H1 (cell line): ENCODE measurements at regions not wholly inside any gene's neighbourhood (a gene's known extent, or its start where the extent isn't known, plus 50 kb on each side); places are given as distances from the start of the nearest gene placed in this dataset.

Source experiments
- CTCF ChIA-PET: fragments of 300-600 bp; sonication (Branson Sonifier 250); formaldehyde crosslinking; loops from one replicate; lab custom pipeline; 2021; ENCODE audit not compliant: partially characterized antibody; lab: Charles Lee
- POLR2A ChIA-PET: fragments of 300-600 bp; sonication (Branson Sonifier 250); formaldehyde crosslinking; loops from one replicate; lab custom pipeline; 2021; ENCODE audit warnings: inconsistent platforms; ENCODE audit not compliant: partially characterized antibody; lab: Charles Lee
- DNase-seq, 2 experiments: peaks; one replicate each; pipeline versions ENCODE4 v3.0.0 to v3.0.0-alpha.2; 2010 to 2022; ENCODE audit warnings: low spot score in 2 of 2, low read depth in 1 of 2, mixed read lengths in 1 of 2
- FAIRE-seq: peaks from 2 replicates; lab custom pipeline; 2011; peaks lifted over from hg19 to GRCh38; lab: Jason Lieb, UNC
- H2AFZ ChIP-seq: 2 replicates; pipeline ENCODE4 v1.8.1; 2012; ENCODE audit warnings: low read length, inconsistent platforms
- H2AK5ac ChIP-seq: 2 replicates; pipeline ENCODE4 v1.6.1; 2013; ENCODE audit warnings: low read depth, low read length
- H2BK120ac ChIP-seq: replicated peaks from 2 replicates; pipeline ENCODE3; 2013; ENCODE audit warnings: low read depth, low read length, inconsistent platforms
- H2BK12ac ChIP-seq: 2 replicates; pipeline ENCODE4 v1.6.1; 2013; ENCODE audit warnings: low read depth, low read length
- H2BK15ac ChIP-seq: 2 replicates; pipeline ENCODE4 v1.6.1; 2013; ENCODE audit warnings: low read length
- H2BK20ac ChIP-seq: 2 replicates; pipeline ENCODE4 v1.6.1; 2013; ENCODE audit warnings: low read length
- H2BK5ac ChIP-seq: 2 replicates; pipeline ENCODE4 v1.6.1; 2013; ENCODE audit warnings: low read depth, low read length
- H3K14ac ChIP-seq: 2 replicates; pipeline ENCODE4 v1.6.1; 2013; ENCODE audit warnings: inconsistent platforms; ENCODE audit not compliant: insufficient read length
- H3K18ac ChIP-seq: 2 replicates; pipeline ENCODE4 v1.6.1; 2013; ENCODE audit warnings: low read length; ENCODE audit errors: extremely low read depth
- H3K23ac ChIP-seq: 2 replicates; pipeline ENCODE4 v1.6.1; 2013; ENCODE audit warnings: inconsistent platforms; ENCODE audit not compliant: insufficient read length
- H3K23me2 ChIP-seq: 2 replicates; pipeline ENCODE4 v1.6.1; 2013; ENCODE audit warnings: low read depth, low read length
- H3K27ac ChIP-seq: 2 replicates; pipeline ENCODE4 v1.6.1; 2011; ENCODE audit warnings: low read depth, low read length, inconsistent platforms
- H3K27me3 ChIP-seq, 4 experiments: replicated peaks in 1 of 4; 1 replicate in 1 of 4; 2 replicates in 3 of 4; pipeline versions ENCODE4 v1.6.1 to v1.8.1; 2011 to 2013; ENCODE audit warnings: low read length in 3 of 4, mild to moderate bottlenecking in 3 of 4, inconsistent platforms in 2 of 4, mixed read lengths in 2 of 4, moderate library complexity in 1 of 4; ENCODE audit not compliant: control insufficient read depth in 3 of 4, insufficient read depth in 3 of 4; ENCODE audit errors: extremely low read depth in 1 of 4
- H3K36me3 ChIP-seq, 4 experiments: 2 replicates each; pipeline versions ENCODE4 v1.6.1 to v1.8.1; 2011 to 2013; ENCODE audit warnings: mild to moderate bottlenecking in 4 of 4, low read length in 3 of 4, moderate library complexity in 2 of 4, control low read depth in 1 of 4, inconsistent platforms in 1 of 4; ENCODE audit not compliant: insufficient read depth in 4 of 4, control insufficient read depth in 2 of 4
- H3K4ac ChIP-seq: replicated peaks from 2 replicates; pipeline ENCODE3; 2013; ENCODE audit warnings: low read length, low read depth, mixed read lengths, inconsistent platforms; ENCODE audit not compliant: insufficient read length
- H3K4me1 ChIP-seq, 4 experiments: replicated peaks in 1 of 4; 1 replicate in 1 of 4; 2 replicates in 3 of 4; pipeline versions ENCODE4 v1.6.1 to v1.8.1; 2011 to 2013; ENCODE audit warnings: low read length in 3 of 4, inconsistent platforms in 2 of 4, mixed read lengths in 1 of 4; ENCODE audit not compliant: insufficient read depth in 4 of 4, control insufficient read depth in 3 of 4
- H3K4me2 ChIP-seq, 2 experiments: 2 replicates each; pipeline versions ENCODE4 v1.6.1 to v1.8.1; 2011 to 2013; ENCODE audit warnings: low read depth in 2 of 2, low read length in 2 of 2, control low read depth in 1 of 2, inconsistent platforms in 1 of 2, mild to moderate bottlenecking in 1 of 2; ENCODE audit not compliant: insufficient read depth in 1 of 2
- H3K4me3 ChIP-seq, 4 experiments: fragments of 200-600, 300-600 bp in 1 of 4; sonication (generic), shearing (Covaris generic), sonication (Bioruptor Twin) in 1 of 4; 2 replicates each; pipeline versions ENCODE4 v1.5.1 to v1.8.1; 2011 to 2016; ENCODE audit warnings: low read length in 4 of 4, low read depth in 3 of 4, control low read depth in 2 of 4, inconsistent platforms in 2 of 4, mild to moderate bottlenecking in 2 of 4, mixed read lengths in 1 of 4, moderate library complexity in 1 of 4; ENCODE audit not compliant: insufficient read depth in 2 of 4; ENCODE audit errors: extremely low read depth in 1 of 4
- H3K56ac ChIP-seq: replicated peaks from 2 replicates; pipeline ENCODE3; 2013; ENCODE audit warnings: low read depth, mild to moderate bottlenecking, mixed read lengths, low read length, inconsistent platforms; ENCODE audit not compliant: insufficient read length
- H3K79me1 ChIP-seq: 2 replicates; pipeline ENCODE4 v1.6.1; 2013; ENCODE audit warnings: low read depth, low read length, control low read depth
- H3K79me2 ChIP-seq, 2 experiments: 2 replicates each; pipeline versions ENCODE4 v1.6.1 to v1.8.1; 2012 to 2013; ENCODE audit warnings: low read length in 2 of 2, mild to moderate bottlenecking in 2 of 2, inconsistent platforms in 1 of 2; ENCODE audit not compliant: insufficient read depth in 2 of 2, control insufficient read depth in 1 of 2
- H3K9ac ChIP-seq, 4 experiments: replicated peaks in 1 of 4; 1 replicate in 1 of 4; 2 replicates in 3 of 4; pipeline versions ENCODE4 v1.6.1 to v1.8.1; 2011 to 2013; ENCODE audit warnings: low read depth in 3 of 4, low read length in 3 of 4, control low read depth in 2 of 4, mild to moderate bottlenecking in 2 of 4, moderate library complexity in 2 of 4, inconsistent platforms in 1 of 4; ENCODE audit errors: extremely low read depth in 1 of 4
- H3K9me3 ChIP-seq, 2 experiments: 2 replicates each; pipeline versions ENCODE4 v1.6.1 to v1.8.1; 2012 to 2013; ENCODE audit warnings: mild to moderate bottlenecking in 2 of 2, moderate library complexity in 2 of 2, control low read depth in 1 of 2, inconsistent platforms in 1 of 2, low read depth in 1 of 2, low read length in 1 of 2, mixed read lengths in 1 of 2; ENCODE audit not compliant: insufficient read depth in 2 of 2
- H4K20me1 ChIP-seq, 2 experiments: replicated peaks in 1 of 2; 2 replicates each; pipeline versions ENCODE3 to v1.8.1; 2011 to 2013; ENCODE audit warnings: inconsistent platforms in 2 of 2, low read length in 2 of 2, mild to moderate bottlenecking in 1 of 2; ENCODE audit not compliant: insufficient read depth in 2 of 2, control insufficient read depth in 1 of 2
- H4K5ac ChIP-seq: 2 replicates; pipeline ENCODE4 v1.6.1; 2013; ENCODE audit warnings: low read length, low read depth, mixed read lengths, inconsistent platforms; ENCODE audit not compliant: insufficient read length
- H4K8ac ChIP-seq: 2 replicates; pipeline ENCODE4 v1.8.0; 2013; ENCODE audit warnings: mild to moderate bottlenecking, moderate library complexity, low read length, inconsistent platforms; ENCODE audit not compliant: insufficient read depth; ENCODE audit errors: extremely low read depth
- H4K91ac ChIP-seq: replicated peaks from 2 replicates; pipeline ENCODE3; 2013; ENCODE audit warnings: low read length, mixed read lengths, inconsistent platforms; ENCODE audit not compliant: insufficient read length
- CHD1 ChIP-seq: IDR thresholded peaks from 2 replicates; pipeline ENCODE4 v1.6.1; 2012; ENCODE audit warnings: low read depth, low read length, improper control_type of control experiment
- CREB1 ChIP-seq: IDR thresholded peaks from 2 replicates; pipeline ENCODE4 v1.6.1; 2012; ENCODE audit warnings: inconsistent platforms
- SIRT6 ChIP-seq: IDR thresholded peaks from one replicate; pipeline ENCODE4 v1.7.1; 2012; ENCODE audit warnings: low read length, inconsistent platforms
- SIX5 ChIP-seq: IDR thresholded peaks from 2 replicates; pipeline ENCODE4 v1.6.1; 2011; ENCODE audit warnings: mild to moderate bottlenecking, low read depth, low read length
- TEAD4 ChIP-seq: IDR thresholded peaks from 2 replicates; pipeline ENCODE4 v1.6.1; 2012; ENCODE audit warnings: low read depth, low read length, inconsistent platforms, mixed read lengths
- ZNF274 ChIP-seq: IDR thresholded peaks from 2 replicates; pipeline ENCODE4 v1.7.0; 2012; ENCODE audit warnings: low read length, borderline replicate concordance; ENCODE audit errors: extremely low read depth

- Histone ChIP-seq H3K79me1 (no peaks in the 10 kb centered on the region), H3K27ac (no peak overlapping the region), H3K4me3 (no peak overlapping the region), H3K9ac (no peak overlapping the region), H4K20me1 (no peaks in the 10 kb centered on the region), H2AFZ (no peak overlapping the region), H3K4ac (no peak overlapping the region), H2AK5ac (no peak overlapping the region), H3K14ac (no peak overlapping the region), H3K27me3 (no peaks in the 10 kb centered on the region), H3K79me2 (no peaks in the 10 kb centered on the region), H2BK12ac (no peak overlapping the region), H3K4me2 (no peak overlapping the region), H3K23ac (no peak overlapping the region), H2BK120ac (no peak overlapping the region), H4K91ac (no peak overlapping the region), H2BK20ac (no peak overlapping the region), H2BK5ac (no peak overlapping the region), H2BK15ac (no peak overlapping the region), H3K23me2 (no peaks in the 10 kb centered on the region; the same call in 1 of the 2 replicates), H3K4me1 (no peaks in the 10 kb centered on the region), H3K36me3 (no peaks in the 10 kb centered on the region), H3K56ac (no peak overlapping the region), H4K5ac (no peak overlapping the region), H3K18ac (no peak overlapping the region), H4K8ac (no peak overlapping the region), H3K9me3 (no peaks in the 10 kb centered on the region)
- TF ChIP-seq SIX5 = no peak
- no peak for TF ChIP-seq CREB1
- TF ChIP-seq TEAD4 = no peak
- TF ChIP-seq SIRT6 = no peak
- TF ChIP-seq CHD1 = no peak
- no peak for TF ChIP-seq ZNF274
- DNase-seq = no peak
- no peak for FAIRE-seq
- CTCF ChIA-PET = no interaction called here
- POLR2A ChIA-PET = no interaction called here
These were observed 564.2 kb downstream of the TFAP2B start for GRCh38 chr6:51382847-51383246.
